GM21381 (cell line): ENCODE measurements at regions not wholly inside any gene's neighbourhood (a gene's known extent, or its start where the extent isn't known, plus 50 kb on each side); places are given as distances from the start of the nearest gene placed in this dataset.
A peak's percentile ranks its signal among the peaks of the same experiment; 100 is the strongest.

ENCODE experiments used
- ATAC-seq: cut with Tn5 transposase; IDR thresholded peaks from one replicate; pipeline ENCODE4 v1.9.1; 2021; ENCODE audit warnings: mild to moderate bottlenecking, moderate library complexity; ENCODE audit not compliant: unreplicated experiment

DNA sequence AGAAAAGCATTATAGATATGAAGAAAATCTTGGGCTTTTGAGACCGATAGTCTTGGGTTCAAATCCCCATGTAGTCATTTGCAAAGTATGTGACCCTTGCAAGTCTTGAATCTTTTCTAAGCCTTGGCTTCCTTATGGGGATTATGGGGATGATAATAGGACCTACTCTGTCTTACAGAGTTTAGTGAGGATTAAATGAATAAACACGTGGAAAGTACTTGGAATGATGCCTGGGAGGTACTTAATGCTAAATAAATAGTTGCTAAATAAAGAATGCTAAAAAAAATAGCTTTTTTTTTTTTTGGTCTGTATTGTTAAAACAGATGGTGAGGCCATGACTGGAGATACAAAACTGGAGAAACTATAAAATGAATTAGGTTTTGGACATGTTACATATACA lies 292.7 kb downstream of the GPAT3 start:
- no peak for ATAC-seq

GRCh38 chr4:83821493-83821892 lies 285.6 kb downstream of the GPAT3 start:
- no peak for ATAC-seq

DNA sequence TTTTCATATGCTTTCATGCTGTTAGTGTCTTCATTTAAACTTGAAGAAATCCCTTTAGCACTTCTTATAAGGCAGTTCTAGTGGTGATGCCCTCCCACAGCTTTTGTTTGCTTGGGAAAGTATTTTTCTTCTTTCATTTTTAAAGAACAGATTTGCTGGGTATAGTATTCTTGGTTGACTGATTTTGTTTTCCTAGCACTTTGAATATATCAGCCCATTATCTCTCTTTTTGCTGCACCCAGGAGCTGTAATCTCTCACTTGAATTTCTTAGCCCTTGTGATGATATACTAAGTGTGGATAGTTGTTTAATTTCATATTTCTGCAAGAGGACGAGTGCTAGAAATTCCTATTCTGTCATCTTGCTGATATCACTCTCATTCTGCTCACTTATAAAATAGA lies 283.7 kb downstream of the GPAT3 start:
- ATAC-seq = no peak

- no peak for ATAC-seq
These were observed 274.5 kb downstream of the GPAT3 start for GRCh38 chr4:83810428-83810827.

DNA sequence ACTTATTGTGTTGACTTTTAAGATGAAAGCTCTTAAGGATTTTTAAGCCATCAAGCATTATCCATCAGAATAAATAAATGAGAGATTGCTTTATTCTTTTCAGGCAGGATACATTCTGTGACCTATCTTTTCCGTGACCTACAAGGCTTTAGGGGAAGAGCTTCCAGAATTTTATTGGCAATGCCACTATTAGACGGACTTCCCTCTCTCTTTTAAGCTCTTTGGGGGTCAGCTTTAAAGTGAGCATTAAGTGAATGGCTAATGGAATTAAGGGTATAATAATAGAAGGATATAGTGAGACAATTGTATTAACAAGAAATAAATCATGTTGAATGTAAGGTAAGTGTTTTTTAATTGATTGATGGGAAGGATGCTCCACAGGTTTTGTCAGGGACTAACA lies 273.7 kb downstream of the GPAT3 start:
- ATAC-seq = no peak

DNA sequence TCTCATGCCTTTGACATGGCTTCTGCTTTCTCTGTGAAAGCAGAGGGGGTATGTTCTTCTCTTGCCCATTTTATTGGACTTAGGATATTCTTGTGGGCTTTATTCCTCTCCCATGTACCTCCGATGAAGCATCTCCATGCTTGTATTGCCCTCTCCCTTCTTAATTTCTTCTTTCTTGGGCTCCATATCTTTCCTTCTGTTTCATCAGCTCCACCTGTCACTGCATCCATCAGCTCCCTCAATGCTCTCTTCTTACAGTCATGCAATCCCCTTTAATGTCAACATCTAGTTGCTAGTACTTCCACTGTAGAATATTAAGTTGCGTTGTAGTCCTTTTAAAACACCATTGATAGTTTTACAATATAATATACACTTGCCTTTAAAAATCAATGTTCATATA lies 257.6 kb downstream of the GPAT3 start:
- no peak for ATAC-seq

DNA sequence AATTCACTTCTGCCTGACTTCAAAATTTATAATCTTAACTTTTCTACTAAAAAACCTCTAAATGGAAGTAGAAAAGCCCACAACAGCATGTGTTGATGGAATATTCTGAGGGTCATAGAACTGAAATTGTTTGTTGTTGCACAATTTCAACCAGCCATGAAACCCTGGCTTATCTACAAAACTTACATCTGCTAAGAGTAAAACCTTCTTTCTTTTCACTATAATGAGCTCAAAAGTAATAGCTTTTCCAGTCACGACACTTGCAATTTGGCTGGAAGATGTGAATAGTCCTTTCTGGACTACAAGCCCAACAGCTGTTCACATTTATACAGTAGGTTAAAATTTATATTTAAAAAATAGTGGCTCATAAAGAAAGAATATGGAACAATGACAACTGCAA lies 250.0 kb downstream of the GPAT3 start:
- no peak for ATAC-seq

GRCh38 chr4:83783215-83783614 lies 247.3 kb downstream of the GPAT3 start:
- no peak for ATAC-seq

- ATAC-seq = no peak
These were observed 246.7 kb downstream of the GPAT3 start for GRCh38 chr4:83782591-83782990.

GRCh38 chr4:83781434-83781833 lies 245.5 kb downstream of the GPAT3 start:
- no peak for ATAC-seq

DNA sequence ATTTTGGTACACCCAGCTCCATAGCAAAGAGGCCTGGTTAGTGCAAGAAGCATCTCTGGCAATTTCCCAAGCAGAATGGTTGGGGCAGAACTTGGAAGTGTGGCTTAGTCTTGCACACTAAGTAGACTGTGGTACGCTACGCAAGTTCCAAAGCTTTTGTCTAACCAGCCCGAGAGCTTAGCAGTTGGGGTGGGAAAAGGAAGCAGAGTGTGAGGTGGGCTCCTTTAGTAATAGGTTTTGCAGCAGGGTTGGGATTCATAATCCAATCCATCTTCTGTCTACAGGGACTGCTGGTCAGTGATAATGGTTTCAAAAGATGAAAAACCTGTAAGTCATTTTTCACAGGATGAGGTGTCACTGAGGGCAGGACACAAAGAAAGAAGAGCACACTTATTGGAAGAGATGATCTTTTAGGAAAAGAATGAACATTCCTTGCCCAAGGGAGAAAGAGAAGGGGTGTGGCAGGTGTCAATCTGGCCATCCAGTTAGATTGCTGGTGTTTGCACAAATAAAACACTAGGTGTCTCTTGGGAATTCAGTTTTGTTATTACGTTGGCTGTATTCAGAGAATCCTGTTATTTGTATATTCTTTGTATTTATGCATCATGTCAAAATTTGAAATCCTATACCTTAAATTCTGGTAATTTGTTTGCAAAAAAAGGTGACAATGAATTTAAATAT lies 244.3 kb downstream of the GPAT3 start:
- no peak for ATAC-seq

DNA sequence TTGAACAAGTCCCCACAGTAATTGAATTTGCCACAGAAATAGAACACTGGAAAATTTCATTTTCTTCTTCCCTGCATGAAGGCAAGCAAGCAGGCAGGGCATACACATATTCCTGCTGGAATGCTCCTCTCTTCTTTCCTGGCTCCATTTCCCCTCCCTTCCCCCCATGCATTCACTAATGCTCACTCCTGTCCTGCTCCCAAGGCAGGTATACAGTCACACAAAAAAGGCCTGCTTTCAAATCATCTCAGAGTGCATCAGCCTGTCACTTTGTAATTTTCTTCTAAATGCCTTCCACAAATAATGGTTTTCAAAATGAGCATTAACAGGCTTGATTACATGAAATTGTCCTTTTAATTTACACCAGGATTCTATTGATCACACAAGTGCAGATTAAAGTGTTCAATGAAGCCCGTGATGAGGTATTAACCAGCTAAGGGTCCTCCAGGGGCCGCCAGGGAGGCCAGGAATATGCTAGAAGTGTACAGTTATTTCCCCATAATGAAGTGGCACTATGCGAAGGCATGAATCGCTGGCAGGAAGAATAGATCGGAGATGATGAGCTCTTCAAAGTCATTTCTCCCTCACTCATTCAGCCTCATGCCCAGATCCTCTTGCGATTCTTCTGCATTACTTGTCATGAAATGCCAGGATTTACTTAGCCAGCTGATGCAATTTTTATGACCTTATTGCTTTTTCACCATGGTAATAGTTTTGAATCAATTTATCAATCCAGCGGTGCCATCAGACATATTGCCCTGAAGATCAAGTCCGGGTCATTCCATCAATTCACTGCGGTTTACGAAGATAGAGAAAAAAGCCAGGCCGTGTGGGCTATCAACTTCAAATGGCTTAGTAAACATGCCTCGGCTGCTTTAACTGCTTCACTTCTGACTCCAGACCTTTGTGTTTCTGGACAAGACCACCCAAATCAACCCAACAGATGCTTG lies 243.5 kb downstream of the GPAT3 start:
- no peak for ATAC-seq

GRCh38 chr4:83772685-83773084 lies 236.8 kb downstream of the GPAT3 start:
- no peak for ATAC-seq

- peak; percentile 49 for ATAC-seq
These were observed 235.3 kb downstream of the GPAT3 start for GRCh38 chr4:83771113-83771705.

DNA sequence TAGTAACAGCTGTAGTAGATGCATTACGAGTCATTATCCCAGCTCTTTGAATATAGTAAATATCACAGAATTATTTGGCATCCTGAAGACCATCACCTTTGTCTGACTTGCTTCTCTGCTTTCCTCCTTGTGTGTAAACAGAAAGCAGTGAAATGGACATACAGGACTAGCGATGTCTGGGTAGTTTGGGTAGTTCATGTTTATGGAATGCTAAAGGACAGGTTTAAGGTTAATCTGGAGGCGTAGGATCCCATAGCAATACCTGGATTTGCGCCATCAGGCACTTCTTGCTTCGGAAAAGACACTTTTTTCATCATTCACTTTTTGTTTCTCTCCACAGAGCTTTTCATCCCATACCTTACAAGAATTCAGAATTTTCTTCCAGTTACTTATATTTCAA lies 232.2 kb downstream of the GPAT3 start:
- ATAC-seq = no peak

- no peak for ATAC-seq
These were observed 231.2 kb downstream of the GPAT3 start for GRCh38 chr4:83767067-83767466.

DNA sequence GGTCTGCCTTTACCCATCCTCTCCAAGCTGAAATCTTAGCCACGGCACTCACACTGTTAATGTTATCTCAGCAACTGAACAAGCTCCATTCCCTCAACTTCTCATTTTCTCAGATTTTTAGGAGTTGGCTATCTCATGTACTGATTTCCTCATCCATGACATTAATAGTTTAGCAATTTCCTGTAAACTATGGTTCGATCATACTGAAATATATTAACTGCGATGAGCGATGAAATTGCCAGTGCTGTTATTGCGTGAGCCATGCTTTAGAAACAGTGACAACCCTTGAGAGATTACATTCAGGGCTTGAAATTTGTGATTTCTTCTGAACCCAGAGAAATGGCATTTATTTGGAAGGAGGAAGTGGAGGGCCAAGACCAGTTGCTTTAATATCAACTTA lies 223.7 kb downstream of the GPAT3 start:
- ATAC-seq = no peak

DNA sequence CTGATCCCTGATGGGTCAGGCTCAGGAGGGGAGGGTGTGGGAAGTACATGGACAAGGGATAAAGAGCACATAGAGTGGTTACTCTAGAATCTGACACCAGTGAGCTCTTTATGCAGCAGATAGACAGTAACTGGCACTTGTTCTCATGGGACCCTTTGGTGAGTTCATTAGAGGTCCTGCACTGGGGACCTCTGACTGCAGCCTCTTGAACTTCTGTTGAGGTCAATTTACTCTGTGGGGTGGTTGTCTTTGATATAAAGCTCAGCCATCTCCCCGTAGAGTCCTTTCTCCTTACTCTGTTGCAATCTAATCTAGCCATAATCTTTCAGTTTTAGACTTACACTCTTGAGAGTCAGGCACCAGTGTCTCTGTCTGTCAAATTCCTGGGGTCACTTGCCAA lies 222.4 kb downstream of the GPAT3 start:
- ATAC-seq = no peak

GRCh38 chr4:83757121-83757621 lies 221.3 kb downstream of the GPAT3 start:
- ATAC-seq = no peak

- ATAC-seq = no peak
These were observed 217.4 kb downstream of the GPAT3 start for GRCh38 chr4:83753260-83753659.

DNA sequence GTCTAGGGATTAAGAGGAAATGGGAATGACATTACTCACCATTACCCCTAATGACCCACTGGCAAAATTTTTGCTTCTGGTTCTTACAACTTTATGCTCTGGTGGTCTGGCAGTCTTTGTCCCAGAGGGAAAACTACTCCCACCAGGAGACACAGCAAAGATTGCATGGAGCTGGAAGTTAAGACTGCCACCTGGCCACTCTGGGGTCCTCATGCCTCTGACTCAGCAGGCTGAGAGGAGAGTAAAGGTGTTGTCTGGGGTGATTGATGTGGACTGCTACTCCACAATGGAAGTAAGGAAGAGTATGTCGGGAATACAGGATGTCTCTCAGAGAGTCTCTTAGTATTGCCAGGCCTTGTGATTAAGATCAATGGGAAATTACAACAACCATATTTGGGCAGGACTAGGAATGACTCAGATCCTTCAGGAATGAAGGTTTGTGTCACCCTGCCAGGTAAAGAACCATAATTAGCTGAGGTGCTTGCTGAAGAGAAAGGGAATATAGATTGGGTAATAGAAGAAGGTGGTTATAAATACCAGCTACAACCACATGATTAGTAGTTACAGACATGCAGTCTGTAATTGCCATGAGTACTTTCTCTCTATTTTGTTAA lies 215.5 kb downstream of the GPAT3 start:
- no peak for ATAC-seq
